ENCODE measurements at regions not wholly inside any gene's neighbourhood (a gene's known extent, or its start where the extent isn't known, plus 50 kb on each side); places are given as distances from the start of the nearest gene placed in this dataset.

DNA sequence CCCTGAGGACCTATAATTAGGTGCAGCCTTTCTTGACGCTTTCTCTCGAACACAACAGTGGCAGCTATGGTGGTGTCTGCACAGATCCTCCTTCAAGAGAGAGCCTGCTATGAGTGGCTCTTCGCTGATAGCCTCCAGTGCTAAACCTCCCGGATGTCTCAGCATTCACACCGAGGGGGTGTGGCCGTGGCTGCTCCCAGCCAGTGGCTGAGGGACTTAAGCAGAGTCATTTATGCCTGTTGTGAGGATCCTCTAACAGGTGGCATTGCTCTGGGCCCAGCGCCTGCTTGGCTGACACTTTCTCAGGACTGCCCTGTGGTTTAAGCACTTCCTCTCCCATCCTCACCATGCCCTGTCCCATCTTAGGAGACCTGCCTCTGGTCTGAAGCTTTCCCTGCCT, 592.0 kb upstream of the LRRTM1 start:
- Histone ChIP-seq H3K79me2 (ENCODE audit: insufficient read depth, low read length) (no peaks in the 10 kb centered on the region), H3F3A (ENCODE audit: insufficient read depth) (no peaks in the 10 kb centered on the region), H2AFZ (ENCODE audit: low read depth, low read length, severe bottlenecking) (no peak overlapping the region), H3K9ac (ENCODE audit: low read length) (no peak overlapping the region), H3K9me2 (replicated peaks; ENCODE audit: insufficient read depth, low read length) (no peaks in the 10 kb centered on the region), H3K4me3 (ENCODE audit: insufficient read depth, low read length, poor library complexity, severe bottlenecking) (no peak overlapping the region), H3K9me3 (ENCODE audit: insufficient read depth, low read length) (no peaks in the 10 kb centered on the region), H3K27me3 (ENCODE audit: low read length) (no peaks in the 10 kb centered on the region), H3K4me2 (ENCODE audit: low read depth, low read length, poor library complexity, severe bottlenecking) (no peak overlapping the region), H4K20me1 (ENCODE audit: low read depth, low read length) (no peaks in the 10 kb centered on the region), H3K36me3 (ENCODE audit: low read length) (no peaks in the 10 kb centered on the region), H3K27ac (ENCODE audit: low read depth, low read length) (no peak overlapping the region)
- no peak for TF ChIP-seq EZH2phosphoT487 (conservative IDR thresholded peaks at IDR 0.05; ENCODE audit: low read length)
- TF ChIP-seq, protein P1, sequence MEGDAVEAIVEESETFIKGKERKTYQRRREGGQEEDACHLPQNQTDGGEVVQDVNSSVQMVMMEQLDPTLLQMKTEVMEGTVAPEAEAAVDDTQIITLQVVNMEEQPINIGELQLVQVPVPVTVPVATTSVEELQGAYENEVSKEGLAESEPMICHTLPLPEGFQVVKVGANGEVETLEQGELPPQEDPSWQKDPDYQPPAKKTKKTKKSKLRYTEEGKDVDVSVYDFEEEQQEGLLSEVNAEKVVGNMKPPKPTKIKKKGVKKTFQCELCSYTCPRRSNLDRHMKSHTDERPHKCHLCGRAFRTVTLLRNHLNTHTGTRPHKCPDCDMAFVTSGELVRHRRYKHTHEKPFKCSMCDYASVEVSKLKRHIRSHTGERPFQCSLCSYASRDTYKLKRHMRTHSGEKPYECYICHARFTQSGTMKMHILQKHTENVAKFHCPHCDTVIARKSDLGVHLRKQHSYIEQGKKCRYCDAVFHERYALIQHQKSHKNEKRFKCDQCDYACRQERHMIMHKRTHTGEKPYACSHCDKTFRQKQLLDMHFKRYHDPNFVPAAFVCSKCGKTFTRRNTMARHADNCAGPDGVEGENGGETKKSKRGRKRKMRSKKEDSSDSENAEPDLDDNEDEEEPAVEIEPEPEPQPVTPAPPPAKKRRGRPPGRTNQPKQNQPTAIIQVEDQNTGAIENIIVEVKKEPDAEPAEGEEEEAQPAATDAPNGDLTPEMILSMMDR (IDR thresholded peaks at IDR 0.05; ENCODE audit: insufficient read depth, low read length, poor library complexity, severe bottlenecking) = no peak

DNA sequence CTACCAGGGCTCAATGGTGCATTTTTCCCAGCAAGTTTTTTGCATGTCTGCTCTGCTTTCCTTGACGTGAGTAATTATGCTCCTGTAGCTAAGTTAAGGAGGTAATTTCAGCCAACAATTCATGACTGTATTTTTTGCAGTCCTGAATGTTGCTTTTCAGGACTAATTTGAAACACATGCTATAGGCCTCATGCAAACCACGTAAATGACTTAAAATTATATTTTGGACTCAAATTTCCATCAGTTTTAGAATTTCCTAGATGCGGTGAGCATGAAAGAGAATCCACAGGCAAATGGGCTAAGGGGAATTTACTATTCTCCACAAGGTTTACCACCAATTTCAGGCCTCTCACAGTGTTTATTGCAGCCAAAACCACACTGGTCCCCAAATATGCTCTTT, 589.9 kb upstream of the LRRTM1 start:
- H3K79me2 ChIP-seq (ENCODE audit: insufficient read depth, low read length) = no peaks in the 10 kb centered on the region
- no peaks in the 10 kb centered on the region for H3K36me3 ChIP-seq (ENCODE audit: low read length)
- TF ChIP-seq EZH2phosphoT487 (conservative IDR thresholded peaks at IDR 0.05; ENCODE audit: low read length) = no peak
- TF ChIP-seq, protein P1 (IDR thresholded peaks at IDR 0.05; ENCODE audit: insufficient read depth, low read length, poor library complexity, severe bottlenecking) = no peak
- no peaks in the 10 kb centered on the region for H3K9me2 ChIP-seq (replicated peaks; ENCODE audit: insufficient read depth, low read length)
- no peak overlapping the region for H3K27ac ChIP-seq (ENCODE audit: low read depth, low read length)
- no peaks in the 10 kb centered on the region for H3F3A ChIP-seq (ENCODE audit: insufficient read depth)
- H3K4me2 ChIP-seq (ENCODE audit: low read depth, low read length, poor library complexity, severe bottlenecking) = no peak overlapping the region
- H2AFZ ChIP-seq (ENCODE audit: low read depth, low read length, severe bottlenecking) = no peak overlapping the region
- no peak overlapping the region for H3K4me3 ChIP-seq (ENCODE audit: insufficient read depth, low read length, poor library complexity, severe bottlenecking)
- no peaks in the 10 kb centered on the region for H3K9me3 ChIP-seq (ENCODE audit: insufficient read depth, low read length)
- no peak overlapping the region for H3K9ac ChIP-seq (ENCODE audit: low read length)
- no peaks in the 10 kb centered on the region for H4K20me1 ChIP-seq (ENCODE audit: low read depth, low read length)
- H3K27me3 ChIP-seq (ENCODE audit: low read length) = no peaks in the 10 kb centered on the region

DNA sequence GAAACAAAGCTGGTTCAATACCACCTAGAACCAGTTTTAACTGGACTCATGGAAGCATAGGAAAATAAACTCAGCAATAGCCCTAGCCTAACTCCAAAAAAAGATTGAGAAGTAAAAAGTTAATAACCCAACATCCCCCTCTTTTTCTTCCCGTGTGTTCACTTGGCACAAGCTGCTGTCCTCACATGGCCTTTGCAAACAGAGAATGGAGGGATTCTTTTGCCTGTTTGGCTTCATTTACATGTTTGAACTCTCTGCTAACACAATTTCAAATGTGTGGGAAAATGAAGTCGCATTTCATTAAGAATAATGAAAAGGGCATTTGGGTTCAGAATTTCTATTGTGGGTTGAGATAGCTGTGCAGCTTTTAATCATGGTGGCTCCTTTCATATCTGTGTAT, 589.2 kb upstream of the LRRTM1 start:
- Histone ChIP-seq H3K27ac (ENCODE audit: low read depth, low read length) (no peak overlapping the region), H3K4me3 (ENCODE audit: insufficient read depth, low read length, poor library complexity, severe bottlenecking) (no peak overlapping the region), H3K9me3 (ENCODE audit: insufficient read depth, low read length) (no peaks in the 10 kb centered on the region), H4K20me1 (ENCODE audit: low read depth, low read length) (no peaks in the 10 kb centered on the region), H3K9ac (ENCODE audit: low read length) (no peak overlapping the region), H3K4me2 (ENCODE audit: low read depth, low read length, poor library complexity, severe bottlenecking) (no peak overlapping the region), H3K27me3 (ENCODE audit: low read length) (no peaks in the 10 kb centered on the region), H3K9me2 (replicated peaks; ENCODE audit: insufficient read depth, low read length) (no peaks in the 10 kb centered on the region), H3K79me2 (ENCODE audit: insufficient read depth, low read length) (no peaks in the 10 kb centered on the region), H2AFZ (ENCODE audit: low read depth, low read length, severe bottlenecking) (no peak overlapping the region), H3K36me3 (ENCODE audit: low read length) (no peaks in the 10 kb centered on the region), H3F3A (ENCODE audit: insufficient read depth) (no peaks in the 10 kb centered on the region)
- no peak for TF ChIP-seq EZH2phosphoT487 (conservative IDR thresholded peaks at IDR 0.05; ENCODE audit: low read length)
- TF ChIP-seq, protein P1 (IDR thresholded peaks at IDR 0.05; ENCODE audit: insufficient read depth, low read length, poor library complexity, severe bottlenecking) = no peak

Measured in SU-DHL-6 (cell line).